ENCODE measurements at regions not wholly inside any gene's neighbourhood (a gene's known extent, or its start where the extent isn't known, plus 50 kb on each side); places are given as distances from the start of the nearest gene placed in this dataset.

DNA sequence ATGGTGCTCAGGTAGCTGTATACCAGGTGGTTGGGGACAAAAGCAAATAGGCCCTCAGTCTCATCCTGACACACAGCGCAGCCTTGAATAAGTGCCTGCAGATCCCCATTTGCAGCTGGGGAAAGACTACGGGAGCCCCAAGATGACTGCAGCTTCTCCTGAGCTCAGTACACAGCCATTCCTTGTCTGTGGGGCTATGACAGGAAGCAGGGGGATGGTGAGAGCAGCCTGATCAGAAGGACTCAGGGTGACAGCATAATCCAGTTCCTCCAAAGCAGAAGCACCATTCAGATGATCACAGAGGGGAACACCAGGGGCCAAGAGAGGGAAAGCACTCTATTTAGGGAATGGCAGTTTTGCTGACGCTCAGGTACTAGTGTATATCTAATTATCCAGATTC lies 104.8 kb upstream of the MOCS1 start:
- no TSS peak for BruUV-seq (replicated peaks)
- Histone ChIP-seq H3K23ac (ENCODE audit: low read depth, low read length) (no peak overlapping the region), H2AK5ac (ENCODE audit: low read depth, low read length) (no peak overlapping the region), H3K4ac (ENCODE audit: low read depth, low read length) (no peak overlapping the region), H3K14ac (replicated peaks; ENCODE audit: low read depth, low read length) (no peak overlapping the region), H2BK20ac (ENCODE audit: low read depth, low read length) (no peak overlapping the region), H3K4me2 (ENCODE audit: low read depth, low read length) (no peak overlapping the region), H2BK15ac (ENCODE audit: low read depth, low read length) (no peak overlapping the region), H3K18ac (ENCODE audit: low read depth, low read length) (no peak overlapping the region), H4K91ac (ENCODE audit: insufficient read depth, low read depth, low read length) (no peak overlapping the region), H2BK120ac (ENCODE audit: low read depth, low read length) (no peak overlapping the region), H2AK9ac (replicated peaks; ENCODE audit: low read depth, low read length, poor library complexity) (no peak overlapping the region), H3K4me3 (ENCODE audit: insufficient read depth, low read depth, low read length) (no peak overlapping the region), H3K4me1 (ENCODE audit: control insufficient read depth, insufficient read depth, low read length) (no peaks in the 10 kb centered on the region), H3K27ac (ENCODE audit: insufficient read depth, low read length) (no peak overlapping the region), H3K36me3 (ENCODE audit: control insufficient read depth, insufficient read depth, low read length) (no peaks in the 10 kb centered on the region), H3K9ac (ENCODE audit: low read depth, low read length) (no peak overlapping the region), H4K20me1 (ENCODE audit: insufficient read depth, low read length) (no peaks in the 10 kb centered on the region), H4K8ac (ENCODE audit: low read depth in 2 of 2, low read length in 2 of 2) (no peak overlapping the region), H3K79me1 (ENCODE audit: low read depth in 1 of 2, low read length in 2 of 2) (no peaks in the 10 kb centered on the region), H4K5ac (ENCODE audit: low read depth, low read length) (no peak overlapping the region), H3K27me3 (ENCODE audit: control insufficient read depth, insufficient read depth, low read length) (no peaks in the 10 kb centered on the region), H3K56ac (ENCODE audit: extremely low read depth, insufficient read depth, low read length) (no peak overlapping the region), H2AFZ (replicated peaks; ENCODE audit: low read length, poor library complexity) (peak overlapping the region; percentile 9), H2BK5ac (ENCODE audit: low read depth, low read length, poor library complexity, severe bottlenecking) (no peak overlapping the region), H3K9me3 (ENCODE audit: control insufficient read depth, insufficient read depth, low read length) (no peaks in the 10 kb centered on the region), H3K9me1 (ENCODE audit: insufficient read depth, low read length) (no peaks in the 10 kb centered on the region)
- CTCF ChIA-PET, result no interaction called here
- DNase-seq (no peak), ATAC-seq (ENCODE audit: low read depth) (no peak)
- no CpG with 5 or more reads among the region's 3 CpGs for WGBS, 2 experiments (ENCODE audit: extremely low coverage in 2 of 2, insufficient read length in 1 of 2)
- TF ChIP-seq MAFK (IDR thresholded peaks at IDR 0.05; ENCODE audit: low read depth, low read length), result no peak
- TF ChIP-seq, protein P1, sequence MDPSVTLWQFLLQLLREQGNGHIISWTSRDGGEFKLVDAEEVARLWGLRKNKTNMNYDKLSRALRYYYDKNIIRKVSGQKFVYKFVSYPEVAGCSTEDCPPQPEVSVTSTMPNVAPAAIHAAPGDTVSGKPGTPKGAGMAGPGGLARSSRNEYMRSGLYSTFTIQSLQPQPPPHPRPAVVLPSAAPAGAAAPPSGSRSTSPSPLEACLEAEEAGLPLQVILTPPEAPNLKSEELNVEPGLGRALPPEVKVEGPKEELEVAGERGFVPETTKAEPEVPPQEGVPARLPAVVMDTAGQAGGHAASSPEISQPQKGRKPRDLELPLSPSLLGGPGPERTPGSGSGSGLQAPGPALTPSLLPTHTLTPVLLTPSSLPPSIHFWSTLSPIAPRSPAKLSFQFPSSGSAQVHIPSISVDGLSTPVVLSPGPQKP (IDR thresholded peaks at IDR 0.05; ENCODE audit: borderline replicate concordance, low read depth, low read length), result no peak
- no peak for TF ChIP-seq RFX5 (IDR thresholded peaks at IDR 0.05; ENCODE audit: low read depth, low read length)
- no peak for TF ChIP-seq MXI1 (IDR thresholded peaks at IDR 0.05; ENCODE audit: borderline replicate concordance, low read depth, low read length)
- no peak for TF ChIP-seq CHD1 (IDR thresholded peaks at IDR 0.05; ENCODE audit: low read depth, low read length)
- no peak for TF ChIP-seq RCOR1 (IDR thresholded peaks at IDR 0.05; ENCODE audit: insufficient replicate concordance, low read length)
- TF ChIP-seq CEBPB (IDR thresholded peaks at IDR 0.05; ENCODE audit: low read depth, low read length), result no peak
- no peak for TF ChIP-seq NFE2L2 (IDR thresholded peaks at IDR 0.05; ENCODE audit: low read depth, low read length)
- intact Hi-C loops (cut with micrococcal nuclease), result no loop called here
- POLR2A ChIA-PET (ENCODE audit: unreplicated experiment), result no interaction called here
- dilution Hi-C loops (cut with HindIII; ENCODE audit: low sequenced_read_pairs, unreplicated experiment), result no loop called here
- in situ Hi-C loops (cut with MboI; ENCODE audit: low sequenced_read_pairs), result no loop called here

Measured in IMR-90 (cell line).